Vagina (tissue), 2 donors: ENCODE measurements at regions not wholly inside any gene's neighbourhood (a gene's known extent, or its start where the extent isn't known, plus 50 kb on each side); places are given as distances from the start of the nearest gene placed in this dataset.

ENCODE experiments used
- CTCF ChIP-seq, 3 experiments: fragments of 450-650 bp in 2 of 3; fragments of 200-600 bp in 1 of 3; sonication (generic) in 1 of 3; IDR thresholded peaks; one replicate each; pipeline ENCODE4 v1.5.1; 2017 to 2019; ENCODE audit warnings: antibody characterized with exemption in 3 of 3, mild to moderate bottlenecking in 2 of 3, moderate library complexity in 2 of 3
- POLR2A ChIP-seq, 2 donors: fragments of 450-650 bp; IDR thresholded peaks; one replicate each; pipeline ENCODE4 v1.6.1; 2017; ENCODE audit warnings: antibody characterized with exemption in 2 of 2, mild to moderate bottlenecking in 2 of 2, moderate library complexity in 2 of 2
- POLR2AphosphoS5 ChIP-seq, 2 donors: sonication (generic); formaldehyde crosslinking; IDR thresholded peaks; one replicate each; pipeline ENCODE4 v1.9.0; 2017; ENCODE audit warnings: antibody characterized with exemption in 2 of 2, mild to moderate bottlenecking in 2 of 2, low read depth in 1 of 2; ENCODE audit not compliant: insufficient read depth in 1 of 2

- no peak for TF ChIP-seq CTCF (IDR thresholded peaks at IDR 0.05)
- TF ChIP-seq POLR2A (IDR thresholded peaks at IDR 0.05), result no peak
- TF ChIP-seq POLR2AphosphoS5 (IDR thresholded peaks at IDR 0.05; ENCODE audit: insufficient read depth in 1 of 2, low read depth in 1 of 2), result no peak
These were observed 115.7 kb downstream of the CENPF start for GRCh38 chr1:214718724-214719123.
